Natural killer cell (primary cell): ENCODE measurements at regions not wholly inside any gene's neighbourhood (a gene's known extent, or its start where the extent isn't known, plus 50 kb on each side); places are given as distances from the start of the nearest gene placed in this dataset.
A peak's percentile ranks its signal among the peaks of the same experiment; 100 is the strongest.

Experiments
- ATAC-seq, 3 donors: fragments of 150-1000 bp in 2 of 3; fragments of 200-7000 bp in 1 of 3; cut with Tn5 transposase; 1 replicate in 1 of 3; 2 replicates in 2 of 3; pipeline ENCODE4 v1.10.0; 2021; ENCODE audit warnings: mild to moderate bottlenecking in 2 of 3, moderate library complexity in 2 of 3
- DNase-seq, 2 donors: peaks; one replicate each; pipeline versions ENCODE4 v3.0.0 to v3.0.0-alpha.2; 2013 to 2021; ENCODE audit warnings: mixed read lengths in 1 of 2
- H3K27ac ChIP-seq: one replicate; pipeline ENCODE4 v1.5.1; 2013; ENCODE audit warnings: mild to moderate bottlenecking, low read length
- H3K27me3 ChIP-seq: one replicate; pipeline ENCODE4 v1.6.1; 2013; ENCODE audit warnings: low read length; ENCODE audit not compliant: control insufficient read depth, insufficient read depth
- H3K36me3 ChIP-seq: one replicate; pipeline ENCODE4 v1.6.1; 2013; ENCODE audit warnings: low read length; ENCODE audit not compliant: control insufficient read depth, insufficient read depth
- H3K4me1 ChIP-seq: one replicate; pipeline ENCODE4 v1.6.1; 2013; ENCODE audit warnings: low read length; ENCODE audit not compliant: control insufficient read depth, insufficient read depth
- H3K4me3 ChIP-seq: one replicate; pipeline ENCODE4 v1.5.1; 2013; ENCODE audit warnings: low read length
- H3K9me3 ChIP-seq: one replicate; pipeline ENCODE4 v1.6.1; 2013; ENCODE audit warnings: low read length; ENCODE audit not compliant: control insufficient read depth, insufficient read depth
- H3K27ac Mint-ChIP-seq, 2 donors: one replicate each; pipeline ENCODE4 v1.8.0; 2022; ENCODE audit warnings: mild to moderate bottlenecking in 2 of 2, mixed read lengths in 2 of 2, moderate library complexity in 1 of 2
- H3K27me3 Mint-ChIP-seq, 2 donors: one replicate each; pipeline ENCODE4 v1.8.0; 2022; ENCODE audit warnings: low read depth in 2 of 2, mixed read lengths in 2 of 2
- H3K36me3 Mint-ChIP-seq: one replicate; pipeline ENCODE4 v1.8.0; 2022; ENCODE audit warnings: mixed read lengths
- H3K4me1 Mint-ChIP-seq, 2 donors: one replicate each; pipeline ENCODE4 v1.8.0; 2022; ENCODE audit warnings: mixed read lengths in 2 of 2
- H3K4me3 Mint-ChIP-seq: one replicate; pipeline ENCODE4 v1.8.0; 2022; ENCODE audit warnings: mild to moderate bottlenecking, moderate library complexity, mixed read lengths
- H3K9me3 Mint-ChIP-seq, 2 donors: one replicate each; pipeline ENCODE4 v1.8.0; 2022; ENCODE audit warnings: mixed read lengths in 2 of 2
- WGBS: methylation state at CpG from one replicate; pipeline ENCODE4 v1.1.7; 2013; ENCODE audit warnings: missing lambda C conversion rate; ENCODE audit not compliant: insufficient coverage; 5-methylcytosine and 5-hydroxymethylcytosine counted together
- intact Hi-C: fragments of 100-400 bp; cut with micrococcal nuclease; formaldehyde crosslinking; loops from one replicate; pipeline ENCODE4 v1.14.2; 2022
- TF ChIP-seq, protein P1 (sequence below): fragments of 200-600 bp; IDR thresholded peaks from one replicate; pipeline ENCODE4 v1.8.0; 2022; ENCODE audit warnings: antibody characterized with exemption

DNA sequence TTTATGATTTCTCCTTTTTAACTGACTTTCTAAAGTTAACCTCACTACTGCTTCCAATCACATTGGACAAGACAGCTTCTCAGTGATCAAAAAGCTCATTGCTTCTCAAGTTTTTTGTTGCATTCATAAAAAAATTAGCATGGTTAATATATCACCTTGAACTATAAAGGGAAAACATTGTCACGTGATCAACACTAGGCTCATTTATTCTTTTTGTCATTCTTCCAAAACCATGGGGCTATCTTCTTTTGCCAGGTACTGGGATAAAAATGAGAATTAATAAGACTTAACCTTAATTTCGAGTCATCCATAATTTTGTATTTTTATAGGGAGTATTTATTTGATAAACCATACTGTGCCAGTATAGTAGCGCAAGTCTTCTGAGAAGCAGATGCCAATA lies 1105.9 kb upstream of the TENM3 start:
- H3K9me3 Mint-ChIP-seq, result peaks cover 4% of the 10 kb centered on the region in 2 donors
- no peak overlapping the region for H3K4me3 ChIP-seq
- H3K27ac ChIP-seq, result no peak overlapping the region
- no peaks in the 10 kb centered on the region for H3K4me1 ChIP-seq
- H3K27me3 ChIP-seq, result no peaks in the 10 kb centered on the region
- intact Hi-C loops, result no loop called here
- DNase-seq (no peak), ATAC-seq (no peak)
- H3K4me1 Mint-ChIP-seq, result no peaks in the 10 kb centered on the region
- H3K36me3 Mint-ChIP-seq, result no peaks in the 10 kb centered on the region
- peaks cover 6% of the 10 kb centered on the region for H3K9me3 ChIP-seq
- H3K27me3 Mint-ChIP-seq, result no peaks in the 10 kb centered on the region
- H3K36me3 ChIP-seq, result no peaks in the 10 kb centered on the region
- no peak overlapping the region for H3K4me3 Mint-ChIP-seq
- TF ChIP-seq, protein P1, sequence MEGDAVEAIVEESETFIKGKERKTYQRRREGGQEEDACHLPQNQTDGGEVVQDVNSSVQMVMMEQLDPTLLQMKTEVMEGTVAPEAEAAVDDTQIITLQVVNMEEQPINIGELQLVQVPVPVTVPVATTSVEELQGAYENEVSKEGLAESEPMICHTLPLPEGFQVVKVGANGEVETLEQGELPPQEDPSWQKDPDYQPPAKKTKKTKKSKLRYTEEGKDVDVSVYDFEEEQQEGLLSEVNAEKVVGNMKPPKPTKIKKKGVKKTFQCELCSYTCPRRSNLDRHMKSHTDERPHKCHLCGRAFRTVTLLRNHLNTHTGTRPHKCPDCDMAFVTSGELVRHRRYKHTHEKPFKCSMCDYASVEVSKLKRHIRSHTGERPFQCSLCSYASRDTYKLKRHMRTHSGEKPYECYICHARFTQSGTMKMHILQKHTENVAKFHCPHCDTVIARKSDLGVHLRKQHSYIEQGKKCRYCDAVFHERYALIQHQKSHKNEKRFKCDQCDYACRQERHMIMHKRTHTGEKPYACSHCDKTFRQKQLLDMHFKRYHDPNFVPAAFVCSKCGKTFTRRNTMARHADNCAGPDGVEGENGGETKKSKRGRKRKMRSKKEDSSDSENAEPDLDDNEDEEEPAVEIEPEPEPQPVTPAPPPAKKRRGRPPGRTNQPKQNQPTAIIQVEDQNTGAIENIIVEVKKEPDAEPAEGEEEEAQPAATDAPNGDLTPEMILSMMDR, result no peak
- H3K27ac Mint-ChIP-seq, result no peak overlapping the region
- WGBS, result 76% methylated on average over 2 of the region's 3 CpGs

DNA sequence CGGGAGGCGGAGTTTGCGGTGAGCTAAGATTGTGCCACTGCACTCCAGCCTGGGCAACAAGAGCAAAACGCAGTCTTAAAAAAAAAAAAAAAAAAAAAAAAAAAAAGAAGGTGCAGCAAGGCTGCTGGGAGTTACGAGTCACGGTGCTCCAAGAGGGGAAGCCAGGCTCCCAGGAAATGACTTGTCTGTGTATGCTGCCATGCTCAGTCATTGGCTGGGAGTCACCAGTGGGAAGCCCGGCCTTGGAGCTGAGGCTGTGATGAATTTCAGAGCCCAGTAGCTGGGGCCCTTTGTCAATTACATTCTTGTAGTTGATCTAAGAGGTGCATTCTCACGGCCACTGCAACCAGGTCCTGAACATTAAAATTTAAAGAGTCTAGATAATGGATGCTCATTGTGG lies 1105.1 kb upstream of the TENM3 start:
- DNase-seq (no peak), ATAC-seq (no peak)
- peaks cover 3% of the 10 kb centered on the region for H3K9me3 ChIP-seq
- Mint-ChIP-seq H3K27me3 (no peaks in the 10 kb centered on the region), H3K27ac (no peak overlapping the region), H3K36me3 (no peaks in the 10 kb centered on the region), H3K4me1 (no peaks in the 10 kb centered on the region), H3K4me3 (no peak overlapping the region), H3K9me3 (peaks cover 4% of the 10 kb centered on the region in 2 donors)
- H3K36me3 ChIP-seq, result no peaks in the 10 kb centered on the region
- intact Hi-C loops, result no loop called here
- H3K27me3 ChIP-seq, result no peaks in the 10 kb centered on the region
- H3K4me3 ChIP-seq, result no peak overlapping the region
- H3K4me1 ChIP-seq, result no peaks in the 10 kb centered on the region
- 93% methylated on average over 8 of the region's 8 CpGs for WGBS
- no peak overlapping the region for H3K27ac ChIP-seq
- TF ChIP-seq, protein P1, result no peak

DNA sequence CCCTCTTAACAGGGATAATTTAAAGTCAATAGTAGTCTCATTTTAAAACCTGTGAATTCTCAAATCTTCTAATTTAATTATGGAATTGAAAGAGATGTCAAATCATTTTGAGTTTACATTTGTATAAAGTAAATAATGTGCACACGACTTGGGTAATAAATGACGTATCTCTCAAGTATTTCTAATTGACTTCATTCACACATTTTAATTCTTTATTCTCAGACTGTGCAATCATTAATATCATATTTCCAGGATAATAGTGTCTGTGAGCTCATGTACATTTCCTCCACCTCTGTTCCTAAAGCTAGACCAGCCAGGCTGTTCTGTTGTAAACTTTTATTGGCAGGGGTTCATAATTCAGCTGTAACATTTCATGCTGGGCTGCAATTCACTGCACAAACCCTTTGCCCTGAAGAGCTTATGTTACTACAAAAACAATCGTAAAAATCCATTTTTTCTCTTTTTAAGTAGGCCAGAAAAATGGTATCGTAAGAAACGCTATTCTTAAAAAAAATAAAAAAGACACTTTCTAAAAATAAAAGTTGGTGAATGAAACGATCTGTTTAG lies 1103.1 kb upstream of the TENM3 start:
- ATAC-seq, result no peak
- DNase-seq, result no peak
- TF ChIP-seq, protein P1, result no peak
- Histone ChIP-seq H3K27ac (no peak overlapping the region), H3K9me3 (no peaks in the 10 kb centered on the region), H3K4me1 (no peaks in the 10 kb centered on the region), H3K4me3 (no peak overlapping the region), H3K36me3 (no peaks in the 10 kb centered on the region), H3K27me3 (no peaks in the 10 kb centered on the region)
- intact Hi-C loops, result no loop called here
- no peaks in the 10 kb centered on the region for H3K27me3 Mint-ChIP-seq
- no peaks in the 10 kb centered on the region for H3K9me3 Mint-ChIP-seq
- no peaks in the 10 kb centered on the region for H3K36me3 Mint-ChIP-seq
- no peaks in the 10 kb centered on the region for H3K4me1 Mint-ChIP-seq
- 68% methylated on average over 2 of the region's 6 CpGs for WGBS
- no peak overlapping the region for H3K4me3 Mint-ChIP-seq
- no peak overlapping the region for H3K27ac Mint-ChIP-seq

DNA sequence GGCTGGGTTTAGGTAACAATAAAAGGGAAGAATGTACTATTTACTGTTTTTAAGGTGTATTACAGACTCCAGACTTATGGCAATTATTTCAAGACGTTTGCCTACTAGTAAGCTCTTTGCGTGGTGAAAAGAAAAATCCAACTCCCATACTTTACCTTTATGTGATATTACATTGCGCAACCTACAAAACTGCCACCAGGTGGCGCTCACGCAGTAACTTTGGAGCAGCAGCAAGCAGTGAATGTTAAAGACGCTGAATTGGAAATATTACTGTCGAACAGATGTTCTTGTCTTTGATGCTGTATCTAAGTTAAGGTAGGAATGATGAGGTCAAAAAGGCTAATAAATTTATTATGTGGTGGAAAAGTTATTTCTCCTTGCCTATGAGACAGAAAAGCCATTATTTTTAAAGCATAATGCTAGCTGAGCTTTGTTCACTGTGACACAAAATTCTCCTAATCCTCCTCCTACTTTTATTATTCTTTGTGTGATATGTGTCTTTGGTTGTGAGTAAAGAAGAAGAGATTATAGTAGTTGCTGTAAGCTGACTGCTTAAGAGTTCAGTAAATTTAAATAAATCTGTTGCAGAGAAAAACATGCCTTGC lies 1099.8 kb upstream of the TENM3 start:
- Mint-ChIP-seq H3K36me3 (no peaks in the 10 kb centered on the region), H3K27me3 (no peaks in the 10 kb centered on the region), H3K4me3 (no peak overlapping the region), H3K9me3 (no peaks in the 10 kb centered on the region), H3K27ac (no peak overlapping the region), H3K4me1 (no peaks in the 10 kb centered on the region)
- intact Hi-C loops, result no loop called here
- no peaks in the 10 kb centered on the region for H3K27me3 ChIP-seq
- H3K4me1 ChIP-seq, result no peaks in the 10 kb centered on the region
- no peak overlapping the region for H3K4me3 ChIP-seq
- TF ChIP-seq, protein P1, result peak; percentile 79
- DNase-seq, result peak; percentile 50 to 78
- peak; percentile 34 to 61 (median 52) for ATAC-seq
- 6% methylated on average over 5 of the region's 7 CpGs for WGBS
- H3K9me3 ChIP-seq, result no peaks in the 10 kb centered on the region
- H3K36me3 ChIP-seq, result no peaks in the 10 kb centered on the region
- H3K27ac ChIP-seq, result no peak overlapping the region
